WI38 (cell line): ENCODE measurements at regions not wholly inside any gene's neighbourhood (a gene's known extent, or its start where the extent isn't known, plus 50 kb on each side); places are given as distances from the start of the nearest gene placed in this dataset.

ENCODE experiments used
- H3K4me3 ChIP-seq: 2 replicates; pipeline ENCODE4 v1.5.1; 2011; ENCODE audit warnings: low read depth, mild to moderate bottlenecking, control low read depth, low read length
- TF ChIP-seq, protein P1 (sequence below): IDR thresholded peaks from 2 replicates; pipeline ENCODE4 v1.5.1; 2012; ENCODE audit warnings: low read depth, mild to moderate bottlenecking, control low read depth, low read length

GRCh38 chr14:98994561-98994960 is 277.4 kb downstream of the BCL11B start:
- TF ChIP-seq, protein P1, sequence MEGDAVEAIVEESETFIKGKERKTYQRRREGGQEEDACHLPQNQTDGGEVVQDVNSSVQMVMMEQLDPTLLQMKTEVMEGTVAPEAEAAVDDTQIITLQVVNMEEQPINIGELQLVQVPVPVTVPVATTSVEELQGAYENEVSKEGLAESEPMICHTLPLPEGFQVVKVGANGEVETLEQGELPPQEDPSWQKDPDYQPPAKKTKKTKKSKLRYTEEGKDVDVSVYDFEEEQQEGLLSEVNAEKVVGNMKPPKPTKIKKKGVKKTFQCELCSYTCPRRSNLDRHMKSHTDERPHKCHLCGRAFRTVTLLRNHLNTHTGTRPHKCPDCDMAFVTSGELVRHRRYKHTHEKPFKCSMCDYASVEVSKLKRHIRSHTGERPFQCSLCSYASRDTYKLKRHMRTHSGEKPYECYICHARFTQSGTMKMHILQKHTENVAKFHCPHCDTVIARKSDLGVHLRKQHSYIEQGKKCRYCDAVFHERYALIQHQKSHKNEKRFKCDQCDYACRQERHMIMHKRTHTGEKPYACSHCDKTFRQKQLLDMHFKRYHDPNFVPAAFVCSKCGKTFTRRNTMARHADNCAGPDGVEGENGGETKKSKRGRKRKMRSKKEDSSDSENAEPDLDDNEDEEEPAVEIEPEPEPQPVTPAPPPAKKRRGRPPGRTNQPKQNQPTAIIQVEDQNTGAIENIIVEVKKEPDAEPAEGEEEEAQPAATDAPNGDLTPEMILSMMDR = no peak
- H3K4me3 ChIP-seq = no peak overlapping the region

- H3K4me3 ChIP-seq = no peak overlapping the region
- TF ChIP-seq, protein P1 = no peak
Measured at GRCh38 chr14:98997526-98998205, 274.3 kb downstream of the BCL11B start.

DNA sequence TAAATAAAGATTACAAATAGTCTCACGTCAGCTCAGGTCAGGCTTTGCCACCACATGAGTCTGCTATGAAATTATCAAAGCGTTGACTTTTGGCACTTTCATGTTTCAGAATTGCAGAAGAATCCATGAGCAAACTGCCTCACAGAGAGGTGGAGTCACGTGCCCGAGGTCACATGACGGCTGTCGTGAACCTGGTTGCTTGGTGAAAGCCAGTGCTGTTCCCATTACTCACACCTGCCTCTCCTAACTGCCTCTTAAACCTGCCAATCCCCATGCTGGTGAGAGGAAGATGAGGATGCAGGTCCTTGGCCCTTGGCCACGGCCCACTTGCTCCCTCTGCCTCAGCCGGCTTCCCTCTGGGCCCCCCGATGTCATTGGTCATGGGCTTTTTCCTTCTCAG is 272.7 kb downstream of the BCL11B start:
- TF ChIP-seq, protein P1 = no peak
- H3K4me3 ChIP-seq = no peak overlapping the region

DNA sequence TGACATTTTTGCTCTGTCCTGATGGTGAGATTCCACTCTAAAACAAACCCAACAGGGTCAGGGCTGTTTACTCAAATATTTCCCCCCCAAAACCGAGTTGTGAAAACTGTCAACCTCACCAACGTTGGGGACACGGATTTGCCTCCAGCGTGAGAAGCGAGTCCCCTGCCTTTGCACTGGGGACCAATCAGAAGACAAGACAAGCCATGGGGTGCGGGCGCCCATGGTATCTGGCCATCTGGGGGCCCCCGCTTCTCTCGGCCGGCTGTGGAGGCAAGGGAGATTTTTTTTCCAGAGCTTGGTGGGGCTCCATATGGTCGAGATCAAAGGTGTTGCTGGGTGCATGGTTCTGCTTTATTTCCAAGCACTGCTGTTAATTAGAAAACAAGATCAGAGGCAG is 272.1 kb downstream of the BCL11B start:
- TF ChIP-seq, protein P1 = no peak
- no peak overlapping the region for H3K4me3 ChIP-seq

DNA sequence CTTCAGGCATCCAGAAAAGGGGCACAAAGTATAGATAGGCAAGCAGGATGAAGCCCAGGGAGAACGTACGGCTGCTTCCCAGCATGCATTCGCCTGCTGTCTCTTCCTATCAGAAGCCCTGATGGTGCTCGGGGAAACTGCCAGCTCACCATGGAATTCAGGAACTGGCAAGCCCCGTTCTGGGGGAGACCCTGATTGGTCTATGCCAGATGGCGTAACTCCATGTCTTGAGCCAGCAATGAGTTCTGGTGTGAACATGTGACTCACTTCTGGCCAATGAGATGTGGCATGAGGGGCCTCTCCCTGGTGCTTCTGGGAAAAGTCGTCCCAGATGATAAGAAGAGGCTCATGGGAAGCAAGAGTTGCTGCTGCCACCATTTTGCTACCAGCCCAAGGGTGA is 270.8 kb downstream of the BCL11B start:
- TF ChIP-seq, protein P1 = no peak
- no peak overlapping the region for H3K4me3 ChIP-seq

GRCh38 chr14:99003646-99004045 is 268.4 kb downstream of the BCL11B start:
- TF ChIP-seq, protein P1 = no peak
- no peak overlapping the region for H3K4me3 ChIP-seq

- no peak overlapping the region for H3K4me3 ChIP-seq
- TF ChIP-seq, protein P1 = no peak
Measured at GRCh38 chr14:99004112-99004511, 267.9 kb downstream of the BCL11B start.
